ENCODE measurements at regions not wholly inside any gene's neighbourhood (a gene's known extent, or its start where the extent isn't known, plus 50 kb on each side); places are given as distances from the start of the nearest gene placed in this dataset.

- DNase-seq (ENCODE audit: low read depth), result no peak
- no peak for TF ChIP-seq CTCF (IDR thresholded peaks at IDR 0.05; ENCODE audit: control insufficient read depth, insufficient read depth, low read depth, low read length, missing control alignments)
- H3K4me3 ChIP-seq (ENCODE audit: control insufficient read depth, low read depth, low read length), result no peak overlapping the region
Observed at GRCh38 chr4:179634862-179635261, 2192.6 kb upstream of the AGA start.

- TF ChIP-seq CTCF (IDR thresholded peaks at IDR 0.05; ENCODE audit: control insufficient read depth, insufficient read depth, low read depth, low read length, missing control alignments), result no peak
- no peak overlapping the region for H3K4me3 ChIP-seq (ENCODE audit: control insufficient read depth, low read depth, low read length)
- no peak for DNase-seq (ENCODE audit: low read depth)
Observed at GRCh38 chr4:179662522-179662921, 2220.3 kb upstream of the AGA start.

- DNase-seq (ENCODE audit: low read depth), result no peak
- no peak overlapping the region for H3K4me3 ChIP-seq (ENCODE audit: control insufficient read depth, low read depth, low read length)
- no peak for TF ChIP-seq CTCF (IDR thresholded peaks at IDR 0.05; ENCODE audit: control insufficient read depth, insufficient read depth, low read depth, low read length, missing control alignments)
Observed at GRCh38 chr4:179663641-179664429, 2221.6 kb upstream of the AGA start.

- no peak for DNase-seq (ENCODE audit: low read depth)
- no peak overlapping the region for H3K4me3 ChIP-seq (ENCODE audit: control insufficient read depth, low read depth, low read length)
- TF ChIP-seq CTCF (IDR thresholded peaks at IDR 0.05; ENCODE audit: control insufficient read depth, insufficient read depth, low read depth, low read length, missing control alignments), result no peak
Observed at GRCh38 chr4:179664430-179665027, 2222.3 kb upstream of the AGA start.

- TF ChIP-seq CTCF (IDR thresholded peaks at IDR 0.05; ENCODE audit: control insufficient read depth, insufficient read depth, low read depth, low read length, missing control alignments), result no peak
- DNase-seq (ENCODE audit: low read depth), result no peak
- no peak overlapping the region for H3K4me3 ChIP-seq (ENCODE audit: control insufficient read depth, low read depth, low read length)
Observed at GRCh38 chr4:179666226-179666625, 2224.0 kb upstream of the AGA start.

GRCh38 chr4:179671609-179672008 is 2229.4 kb upstream of the AGA start:
- no peak for DNase-seq (ENCODE audit: low read depth)
- no peak for TF ChIP-seq CTCF (IDR thresholded peaks at IDR 0.05; ENCODE audit: control insufficient read depth, insufficient read depth, low read depth, low read length, missing control alignments)
- no peak overlapping the region for H3K4me3 ChIP-seq (ENCODE audit: control insufficient read depth, low read depth, low read length)

Measured in AG09309 (cell line).